ENCODE measurements at regions not wholly inside any gene's neighbourhood (a gene's known extent, or its start where the extent isn't known, plus 50 kb on each side); places are given as distances from the start of the nearest gene placed in this dataset.

DNA sequence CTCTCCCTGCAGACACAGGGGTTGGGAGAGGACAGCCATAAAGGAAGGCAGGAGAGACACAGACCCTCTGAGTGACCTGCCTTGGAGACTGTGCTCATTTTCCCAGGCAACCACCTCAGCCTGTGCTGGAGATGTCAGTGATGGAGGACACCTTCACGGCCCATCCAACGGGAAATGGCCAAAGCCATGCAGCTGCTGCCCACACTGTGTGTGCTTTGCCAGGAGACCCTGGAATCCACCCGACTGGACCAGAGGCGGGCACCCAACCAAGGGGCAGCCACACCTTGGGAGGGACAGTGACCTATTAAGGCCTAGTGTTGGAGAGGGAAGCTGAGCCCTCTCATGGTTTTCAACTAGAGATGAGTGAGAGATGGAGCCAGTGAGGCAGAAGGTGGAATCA lies 192.5 kb downstream of the SMAD2 start:
- H3K9ac ChIP-seq (ENCODE audit: low read length), result no peak overlapping the region
- H3K36me3 ChIP-seq (replicated peaks; ENCODE audit: insufficient read depth, low read length), result no peaks in the 10 kb centered on the region
- no peaks in the 10 kb centered on the region for H3F3A ChIP-seq (ENCODE audit: insufficient read depth, low read length)
- H3K27ac ChIP-seq (ENCODE audit: low read length), result no peak overlapping the region
- no peak for DNase-seq
- no peak overlapping the region for H3K4me2 ChIP-seq (ENCODE audit: low read depth, low read length)
- H2AFZ ChIP-seq (ENCODE audit: low read length), result no peak overlapping the region
- no peaks in the 10 kb centered on the region for H3K9me3 ChIP-seq (replicated peaks; ENCODE audit: insufficient read depth, low read length)
- H4K20me1 ChIP-seq (ENCODE audit: insufficient read depth, low read length), result no peaks in the 10 kb centered on the region
- no peak overlapping the region for H3K4me3 ChIP-seq (ENCODE audit: low read length)
- no peaks in the 10 kb centered on the region for H3K9me2 ChIP-seq (replicated peaks; ENCODE audit: insufficient read depth, low read length)
- TF ChIP-seq, protein P1, sequence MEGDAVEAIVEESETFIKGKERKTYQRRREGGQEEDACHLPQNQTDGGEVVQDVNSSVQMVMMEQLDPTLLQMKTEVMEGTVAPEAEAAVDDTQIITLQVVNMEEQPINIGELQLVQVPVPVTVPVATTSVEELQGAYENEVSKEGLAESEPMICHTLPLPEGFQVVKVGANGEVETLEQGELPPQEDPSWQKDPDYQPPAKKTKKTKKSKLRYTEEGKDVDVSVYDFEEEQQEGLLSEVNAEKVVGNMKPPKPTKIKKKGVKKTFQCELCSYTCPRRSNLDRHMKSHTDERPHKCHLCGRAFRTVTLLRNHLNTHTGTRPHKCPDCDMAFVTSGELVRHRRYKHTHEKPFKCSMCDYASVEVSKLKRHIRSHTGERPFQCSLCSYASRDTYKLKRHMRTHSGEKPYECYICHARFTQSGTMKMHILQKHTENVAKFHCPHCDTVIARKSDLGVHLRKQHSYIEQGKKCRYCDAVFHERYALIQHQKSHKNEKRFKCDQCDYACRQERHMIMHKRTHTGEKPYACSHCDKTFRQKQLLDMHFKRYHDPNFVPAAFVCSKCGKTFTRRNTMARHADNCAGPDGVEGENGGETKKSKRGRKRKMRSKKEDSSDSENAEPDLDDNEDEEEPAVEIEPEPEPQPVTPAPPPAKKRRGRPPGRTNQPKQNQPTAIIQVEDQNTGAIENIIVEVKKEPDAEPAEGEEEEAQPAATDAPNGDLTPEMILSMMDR (IDR thresholded peaks at IDR 0.05; ENCODE audit: low read length), result no peak
- TF ChIP-seq EZH2phosphoT487 (IDR thresholded peaks at IDR 0.05; ENCODE audit: low read length) (no peak), EZH2 (optimal IDR thresholded peaks at IDR 0.05; ENCODE audit: low read depth, low read length) (no peak)
- no peaks in the 10 kb centered on the region for H3K27me3 ChIP-seq (replicated peaks; ENCODE audit: insufficient read depth, low read length)
- H3K4me1 ChIP-seq (ENCODE audit: low read length), result no peaks in the 10 kb centered on the region
- no peaks in the 10 kb centered on the region for H3K79me2 ChIP-seq (ENCODE audit: low read length)

DNA sequence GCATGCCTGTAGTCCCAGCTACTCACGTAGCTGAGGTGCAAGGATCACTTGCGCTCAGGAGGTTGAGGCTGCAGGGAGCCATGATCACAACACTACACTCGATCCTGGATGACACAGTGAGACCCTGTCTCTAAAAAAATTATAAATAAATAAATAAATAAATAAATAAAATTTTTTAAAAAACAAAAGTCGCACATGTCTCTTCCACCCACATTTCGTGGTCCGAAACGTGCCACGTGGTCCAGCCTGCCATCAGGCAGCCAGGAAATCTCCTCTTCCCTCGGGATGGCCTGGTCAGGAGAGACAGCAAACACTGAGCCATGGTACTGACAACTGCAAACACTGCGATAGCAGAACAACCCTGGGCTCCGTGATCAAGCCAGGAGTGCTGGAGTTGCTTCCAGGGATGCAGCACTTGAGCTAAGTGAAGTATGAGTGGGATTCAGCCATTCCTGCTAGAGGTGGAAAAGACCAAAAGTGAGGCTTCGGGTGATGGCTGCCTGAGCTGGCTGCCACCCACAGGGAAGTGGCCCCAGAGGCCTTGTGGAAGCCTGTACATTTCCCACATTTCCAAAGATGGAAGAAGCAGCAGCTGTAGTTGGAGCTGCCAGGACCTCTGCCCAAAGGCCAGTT lies 193.1 kb downstream of the SMAD2 start:
- DNase-seq, result no peak
- H3K4me3 ChIP-seq (ENCODE audit: low read length), result no peak overlapping the region
- H3F3A ChIP-seq (ENCODE audit: insufficient read depth, low read length), result no peaks in the 10 kb centered on the region
- H4K20me1 ChIP-seq (ENCODE audit: insufficient read depth, low read length), result no peaks in the 10 kb centered on the region
- no peak overlapping the region for H3K27ac ChIP-seq (ENCODE audit: low read length)
- no peak overlapping the region for H3K4me2 ChIP-seq (ENCODE audit: low read depth, low read length)
- no peaks in the 10 kb centered on the region for H3K4me1 ChIP-seq (ENCODE audit: low read length)
- H3K36me3 ChIP-seq (replicated peaks; ENCODE audit: insufficient read depth, low read length), result no peaks in the 10 kb centered on the region
- H3K9me3 ChIP-seq (replicated peaks; ENCODE audit: insufficient read depth, low read length), result no peaks in the 10 kb centered on the region
- no peak overlapping the region for H2AFZ ChIP-seq (ENCODE audit: low read length)
- H3K79me2 ChIP-seq (ENCODE audit: low read length), result no peaks in the 10 kb centered on the region
- no peaks in the 10 kb centered on the region for H3K9me2 ChIP-seq (replicated peaks; ENCODE audit: insufficient read depth, low read length)
- H3K9ac ChIP-seq (ENCODE audit: low read length), result no peak overlapping the region
- no peaks in the 10 kb centered on the region for H3K27me3 ChIP-seq (replicated peaks; ENCODE audit: insufficient read depth, low read length)
- TF ChIP-seq EZH2phosphoT487 (IDR thresholded peaks at IDR 0.05; ENCODE audit: low read length) (no peak), EZH2 (optimal IDR thresholded peaks at IDR 0.05; ENCODE audit: low read depth, low read length) (no peak)
- TF ChIP-seq, protein P1 (IDR thresholded peaks at IDR 0.05; ENCODE audit: low read length), result no peak

DNA sequence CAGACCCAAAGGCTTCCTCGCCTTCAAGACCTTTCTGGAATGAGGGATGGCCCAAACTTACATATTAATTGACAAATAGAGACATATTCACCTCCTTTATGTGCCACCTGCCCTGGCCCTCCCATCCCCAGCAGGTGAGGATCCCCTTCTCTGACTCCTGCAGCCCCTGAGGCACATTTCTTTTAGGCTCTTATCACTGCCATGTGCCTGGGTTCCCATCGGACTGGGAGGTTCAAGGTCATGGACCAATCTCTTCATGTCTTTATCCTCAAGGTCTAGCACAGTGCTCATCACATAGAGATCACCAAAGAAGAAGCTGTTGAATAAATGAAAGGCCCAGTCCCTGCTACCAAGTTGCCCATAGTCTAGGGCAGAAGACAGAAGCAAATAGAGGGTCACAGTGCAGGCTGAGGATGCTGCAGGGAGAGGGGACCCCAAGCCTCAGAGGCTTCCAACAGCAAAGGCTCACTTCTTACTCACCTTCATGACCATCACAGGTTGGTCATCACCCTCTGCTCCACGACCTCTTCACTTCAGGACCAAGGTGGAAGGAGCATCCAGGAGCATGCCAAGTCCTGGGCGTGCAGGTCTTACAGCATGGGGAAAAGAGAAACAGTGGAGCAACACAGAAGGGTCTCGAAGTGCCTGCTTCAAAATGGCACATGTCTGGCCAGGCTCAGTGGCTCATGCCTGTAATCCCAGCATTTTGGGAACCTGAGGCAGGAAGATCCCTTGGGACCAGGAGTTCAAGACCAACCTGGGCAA lies 193.9 kb downstream of the SMAD2 start:
- H3K4me1 ChIP-seq (ENCODE audit: low read length), result no peaks in the 10 kb centered on the region
- no peaks in the 10 kb centered on the region for H3K9me3 ChIP-seq (replicated peaks; ENCODE audit: insufficient read depth, low read length)
- H2AFZ ChIP-seq (ENCODE audit: low read length), result no peak overlapping the region
- no peak overlapping the region for H3K4me2 ChIP-seq (ENCODE audit: low read depth, low read length)
- H3K9me2 ChIP-seq (replicated peaks; ENCODE audit: insufficient read depth, low read length), result no peaks in the 10 kb centered on the region
- no peak overlapping the region for H3K4me3 ChIP-seq (ENCODE audit: low read length)
- TF ChIP-seq, protein P1 (IDR thresholded peaks at IDR 0.05; ENCODE audit: low read length), result no peak
- TF ChIP-seq EZH2phosphoT487 (IDR thresholded peaks at IDR 0.05; ENCODE audit: low read length) (no peak), EZH2 (optimal IDR thresholded peaks at IDR 0.05; ENCODE audit: low read depth, low read length) (no peak)
- H4K20me1 ChIP-seq (ENCODE audit: insufficient read depth, low read length), result no peaks in the 10 kb centered on the region
- H3K36me3 ChIP-seq (replicated peaks; ENCODE audit: insufficient read depth, low read length), result no peaks in the 10 kb centered on the region
- no peak overlapping the region for H3K27ac ChIP-seq (ENCODE audit: low read length)
- no peaks in the 10 kb centered on the region for H3F3A ChIP-seq (ENCODE audit: insufficient read depth, low read length)
- H3K27me3 ChIP-seq (replicated peaks; ENCODE audit: insufficient read depth, low read length), result no peaks in the 10 kb centered on the region
- H3K9ac ChIP-seq (ENCODE audit: low read length), result no peak overlapping the region
- no peak for DNase-seq
- no peaks in the 10 kb centered on the region for H3K79me2 ChIP-seq (ENCODE audit: low read length)

Measured in MM.1S (cell line).